ENCODE measurements at regions not wholly inside any gene's neighbourhood (a gene's known extent, or its start where the extent isn't known, plus 50 kb on each side); places are given as distances from the start of the nearest gene placed in this dataset.

DNA sequence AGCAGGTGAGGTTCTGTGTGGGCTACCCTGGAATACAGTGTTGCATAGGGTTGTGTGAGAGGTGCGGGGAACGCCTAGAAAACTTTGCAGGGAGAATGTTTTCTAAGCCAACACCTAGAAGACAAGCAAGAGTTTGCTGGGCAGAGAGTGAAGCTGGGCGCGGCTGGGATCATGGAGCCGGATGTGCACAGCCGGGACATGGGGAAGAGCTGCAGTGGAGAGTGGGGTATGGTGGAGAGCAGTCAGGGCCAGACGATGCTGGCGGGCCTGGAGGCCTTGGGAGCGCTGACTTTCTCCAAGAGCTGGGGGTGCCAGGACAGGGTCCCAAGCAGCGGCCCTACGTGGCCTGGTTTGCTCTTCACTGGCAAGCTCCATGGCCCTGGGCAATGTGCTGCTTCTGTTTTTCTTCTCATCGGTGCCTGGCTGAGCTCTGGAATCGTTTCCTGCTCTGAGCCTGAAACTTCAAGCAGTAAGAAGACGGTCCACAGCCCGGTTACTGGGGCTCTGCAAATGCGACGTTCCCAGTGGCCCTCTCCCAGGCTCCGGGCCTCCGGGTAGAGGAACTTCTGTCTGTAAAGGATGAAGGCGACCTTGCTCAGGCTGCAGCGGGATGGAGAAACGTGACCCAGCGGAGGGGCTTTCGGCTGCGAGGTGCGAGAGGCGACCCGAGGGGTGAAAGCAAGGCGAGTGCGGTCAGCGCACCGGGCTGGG lies 51.9 kb upstream of the CD34 start:
- no peaks in the 10 kb centered on the region for H3K36me3 ChIP-seq
- peak overlapping the region; percentile 97 for H3K27ac ChIP-seq
- DNase-seq (peak; percentile 59), ATAC-seq (peak; percentile 8 to 27)
- intact Hi-C loops (cut with DNase I), result no loop called here
- no peaks in the 10 kb centered on the region for H3K9me3 ChIP-seq
- peaks cover 46% of the 10 kb centered on the region for H3K4me1 ChIP-seq
- H3K4me3 ChIP-seq, result peak overlapping the region; percentile 74
- peaks cover 8% of the 10 kb centered on the region for H3K27me3 ChIP-seq (ENCODE audit: low read depth)
- no peak for TF ChIP-seq CTCF (IDR thresholded peaks at IDR 0.05)

Measured in lower lobe of right lung (tissue), 2 donors.